NCI-H2227 (cell line): ENCODE measurements at regions not wholly inside any gene's neighbourhood (a gene's known extent, or its start where the extent isn't known, plus 50 kb on each side); places are given as distances from the start of the nearest gene placed in this dataset.

Experiments
- DNase-seq: peaks from one replicate; lab custom pipeline; 2025; ENCODE audit not compliant: unreplicated experiment; lab: John Stamatoyannopoulos, UW

GRCh38 chr7:125412890-125413665 is 483.5 kb upstream of the POT1 start:
- no peak for DNase-seq

GRCh38 chr7:125409921-125410320 is 480.3 kb upstream of the POT1 start:
- no peak for DNase-seq

DNA sequence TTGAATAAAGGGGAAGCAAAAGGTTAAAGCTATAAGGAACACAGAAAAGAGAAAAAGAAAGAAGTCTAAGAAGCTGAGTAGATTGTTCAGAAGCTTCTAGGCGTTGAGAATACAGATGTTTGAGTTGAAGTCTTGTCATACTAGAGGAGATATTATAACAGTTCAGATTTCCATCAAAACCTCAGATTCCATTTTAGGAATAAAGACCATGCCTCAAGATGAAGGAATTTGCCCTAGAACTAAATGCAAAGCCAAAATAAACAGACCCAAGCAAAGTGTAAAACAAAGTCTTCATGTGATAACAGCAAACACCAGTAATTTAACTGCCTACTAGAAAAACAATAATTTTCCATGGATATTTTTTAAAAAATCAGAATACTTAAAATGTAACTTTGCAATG is 476.5 kb upstream of the POT1 start:
- no peak for DNase-seq

DNA sequence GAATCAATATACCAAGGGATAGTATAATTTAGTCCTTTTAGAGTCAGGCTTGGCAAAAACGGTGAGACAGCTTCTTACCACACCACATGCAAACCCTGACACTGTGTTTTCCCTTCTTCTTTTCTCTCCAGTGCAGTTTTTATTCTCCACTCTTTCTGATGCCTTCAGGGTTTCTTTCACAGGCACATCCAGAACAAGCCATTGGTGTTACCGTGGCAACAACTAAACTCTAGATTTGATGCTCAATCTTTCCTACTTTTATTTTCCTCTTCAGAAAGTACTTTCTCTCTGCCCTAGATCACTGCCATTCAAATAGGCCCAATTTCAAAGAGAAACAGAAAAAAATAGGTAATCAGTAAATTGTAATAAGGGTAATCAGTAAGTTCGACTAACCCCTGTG is 469.8 kb upstream of the POT1 start:
- no peak for DNase-seq

GRCh38 chr7:125396466-125397151 is 467.0 kb upstream of the POT1 start:
- DNase-seq: no peak

DNA sequence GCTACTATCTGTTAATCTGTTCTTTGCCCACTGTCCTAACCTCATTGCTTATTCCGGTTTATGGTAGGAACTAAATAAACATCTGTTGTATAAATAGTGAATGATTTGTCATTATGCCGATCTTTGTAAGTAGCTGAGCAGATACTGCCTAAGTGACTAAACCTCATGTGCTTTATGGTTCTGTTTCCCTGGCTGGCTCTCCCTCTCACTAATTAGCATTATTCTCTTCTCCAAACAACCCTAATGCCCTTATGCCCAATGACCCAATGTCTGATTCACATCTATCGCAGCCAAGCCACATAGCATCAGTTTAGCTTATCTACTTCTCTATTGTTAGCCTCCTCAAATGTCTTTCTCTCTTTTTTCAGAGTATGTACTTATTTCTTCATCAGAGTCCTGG is 462.3 kb upstream of the POT1 start:
- DNase-seq: no peak

GRCh38 chr7:125390981-125391380 is 461.4 kb upstream of the POT1 start:
- DNase-seq: no peak

DNA sequence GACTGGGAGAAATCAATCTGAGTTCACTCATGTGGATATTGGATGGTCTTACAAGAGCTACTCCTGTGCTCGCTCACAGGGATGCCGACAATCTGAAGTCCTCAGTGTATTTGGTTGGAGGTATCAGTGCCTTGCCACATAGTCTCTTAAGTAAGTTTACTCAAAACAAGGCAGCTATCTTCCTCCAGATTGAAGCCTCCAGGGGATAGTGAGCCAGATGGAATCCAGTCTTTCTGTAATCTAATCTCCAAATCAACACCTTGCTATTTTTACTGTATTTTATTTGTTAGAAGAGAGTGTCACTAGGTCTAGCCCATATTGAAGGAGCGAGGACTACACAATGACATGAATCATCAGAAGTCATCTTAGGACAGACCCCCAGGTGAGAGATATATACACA is 456.6 kb upstream of the POT1 start:
- no peak for DNase-seq

DNA sequence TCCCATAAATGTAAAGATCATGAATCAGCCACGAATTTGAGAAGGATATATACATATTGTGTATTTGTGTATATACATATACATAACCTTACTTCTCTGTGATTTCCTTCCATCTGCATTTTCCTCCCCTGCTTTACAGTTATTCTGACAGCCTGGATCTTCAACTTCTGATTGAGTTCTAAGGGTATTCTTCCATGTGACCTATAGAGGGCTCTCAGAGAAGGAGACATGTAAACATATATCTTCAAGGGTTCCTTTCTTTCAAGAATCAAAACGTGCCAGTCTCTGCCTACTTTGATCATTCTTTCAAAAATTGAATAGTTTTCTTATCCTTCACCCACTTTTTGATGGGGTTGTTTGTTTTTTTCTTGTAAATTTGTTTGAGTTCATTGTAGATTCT is 453.7 kb upstream of the POT1 start:
- no peak for DNase-seq

GRCh38 chr7:125382401-125382800 is 452.8 kb upstream of the POT1 start:
- no peak for DNase-seq

DNA sequence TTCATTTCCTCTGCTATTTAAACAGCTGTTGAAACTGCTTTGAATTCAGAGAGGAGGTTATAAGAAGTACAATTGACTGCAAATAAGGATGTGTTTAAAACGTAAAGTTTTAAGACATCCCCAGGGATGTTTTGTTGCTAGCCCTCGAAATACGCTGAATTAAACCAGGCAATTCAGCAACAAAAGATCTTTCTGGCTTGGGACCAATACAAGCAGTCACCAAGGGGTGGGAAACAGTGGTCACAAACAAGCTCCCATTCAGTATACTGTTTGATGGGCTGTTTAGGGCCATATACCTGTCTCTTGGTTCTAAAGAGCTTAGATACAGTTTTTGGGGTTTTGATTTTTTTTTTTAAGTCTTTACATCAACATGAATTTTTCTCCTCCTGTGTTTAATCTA is 446.3 kb upstream of the POT1 start:
- no peak for DNase-seq

GRCh38 chr7:125370502-125370901 is 440.9 kb upstream of the POT1 start:
- DNase-seq: no peak

DNA sequence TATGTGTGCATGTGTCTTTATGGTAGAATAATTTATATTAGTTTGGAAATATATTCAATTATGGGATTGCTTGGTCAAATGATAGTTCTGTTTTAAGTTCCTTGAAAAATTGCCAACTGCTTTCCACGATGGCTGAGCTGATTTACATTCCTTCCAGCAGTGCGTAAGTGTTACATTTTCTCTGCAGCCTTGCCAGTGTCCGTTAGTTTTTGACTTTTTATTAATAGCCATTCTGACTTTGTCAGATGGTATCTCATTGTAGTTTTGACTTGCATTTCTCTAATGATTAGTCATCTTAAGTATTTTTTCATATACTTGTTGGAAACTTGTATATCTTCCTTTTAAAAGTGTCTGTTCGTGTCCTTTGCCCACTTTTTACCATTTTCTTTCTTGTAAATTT is 434.2 kb upstream of the POT1 start:
- DNase-seq: no peak

GRCh38 chr7:125358551-125359167 is 429.0 kb upstream of the POT1 start:
- no peak for DNase-seq

DNA sequence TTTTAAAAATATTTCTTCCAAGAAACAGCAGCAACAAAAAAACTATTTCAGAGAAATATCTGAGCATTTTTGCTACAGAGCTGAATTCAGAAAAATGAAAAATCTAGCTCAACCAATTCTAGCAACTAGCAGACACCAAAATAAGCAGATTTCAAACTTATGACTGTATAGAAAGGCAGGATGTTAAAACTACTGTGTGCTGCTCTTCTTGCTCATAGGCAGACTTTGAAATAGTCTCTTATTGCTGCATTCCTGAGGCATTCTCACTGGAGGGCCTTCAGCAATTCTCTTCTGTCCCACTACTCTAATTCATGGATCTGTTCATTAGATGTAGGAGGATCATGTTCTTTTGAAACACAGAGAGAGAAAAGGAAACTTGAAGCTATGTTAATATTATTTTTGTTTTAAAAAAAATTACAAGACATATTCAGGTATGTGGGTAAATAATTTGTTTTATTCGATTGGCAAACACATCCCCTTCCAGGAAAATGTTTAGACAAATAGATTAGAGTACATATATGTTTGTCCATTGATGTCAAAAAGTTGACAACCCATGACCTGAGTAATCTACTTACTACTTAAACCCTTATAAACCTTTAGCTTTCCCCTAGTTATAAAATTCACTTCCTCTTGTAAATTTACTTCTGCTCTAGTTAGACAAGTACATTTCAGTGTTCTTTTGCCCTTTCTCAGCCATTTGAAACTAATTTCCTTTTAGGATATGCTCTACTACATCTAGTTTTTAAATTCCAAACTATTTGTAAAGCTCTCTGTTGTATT is 428.2 kb upstream of the POT1 start:
- DNase-seq: no peak

DNA sequence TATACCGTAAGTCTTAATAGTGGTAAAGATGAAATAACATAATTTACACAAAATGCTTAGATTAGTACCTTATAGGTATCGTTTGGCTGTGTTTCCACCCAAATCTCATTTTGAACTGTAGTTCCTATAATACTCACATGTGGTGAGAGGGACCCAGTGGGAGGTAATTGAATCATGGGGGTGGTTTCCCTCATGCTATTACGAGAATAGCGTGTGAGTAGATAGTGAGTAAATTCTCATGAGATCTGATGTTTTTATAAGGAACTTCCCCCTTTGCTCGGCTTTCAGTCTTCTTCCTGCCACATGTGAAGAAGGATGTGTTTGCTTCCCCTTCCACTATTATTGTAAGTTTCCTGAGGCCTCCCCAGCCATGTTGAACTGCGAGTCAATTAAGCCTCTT is 426.3 kb upstream of the POT1 start:
- DNase-seq: no peak

DNA sequence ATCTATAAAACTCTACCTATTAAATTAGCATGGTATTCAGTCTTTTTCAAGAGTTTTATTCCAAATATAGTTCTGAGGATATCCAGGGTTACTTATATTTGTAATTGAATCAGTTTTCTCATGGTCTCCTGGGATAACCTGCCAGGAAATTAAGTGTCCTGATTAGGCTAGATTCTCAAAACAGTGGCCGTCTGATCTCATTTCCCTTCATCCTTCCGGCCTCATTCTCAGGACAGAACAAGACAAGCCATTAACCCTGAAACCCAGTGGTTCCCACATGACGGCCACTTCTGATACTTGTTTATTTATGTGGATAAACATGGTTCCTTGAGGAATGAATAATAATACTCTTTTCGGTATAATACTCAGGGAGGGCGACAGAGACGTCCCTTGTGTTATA is 417.6 kb upstream of the POT1 start:
- no peak for DNase-seq

- no peak for DNase-seq
Observed at GRCh38 chr7:125338110-125338509, 408.5 kb upstream of the POT1 start.

DNA sequence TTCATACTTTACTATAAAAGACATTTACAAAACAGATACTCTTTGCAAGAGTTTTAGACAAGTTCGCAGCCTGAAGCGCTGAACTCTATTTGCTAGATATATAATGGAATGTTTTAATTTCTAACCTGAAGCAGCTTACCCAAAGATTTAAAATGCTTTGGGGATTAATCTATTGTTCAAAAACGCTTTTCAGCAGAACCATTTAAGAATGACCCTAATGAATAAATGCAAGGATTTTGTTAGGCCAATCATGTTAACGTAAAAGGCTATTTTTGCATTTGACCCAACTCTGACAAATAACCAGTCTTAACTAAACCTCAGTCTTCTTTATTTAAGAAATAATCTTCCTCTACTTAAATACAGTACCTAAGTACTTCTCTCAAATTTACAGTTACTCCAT is 406.7 kb upstream of the POT1 start:
- DNase-seq: no peak

DNA sequence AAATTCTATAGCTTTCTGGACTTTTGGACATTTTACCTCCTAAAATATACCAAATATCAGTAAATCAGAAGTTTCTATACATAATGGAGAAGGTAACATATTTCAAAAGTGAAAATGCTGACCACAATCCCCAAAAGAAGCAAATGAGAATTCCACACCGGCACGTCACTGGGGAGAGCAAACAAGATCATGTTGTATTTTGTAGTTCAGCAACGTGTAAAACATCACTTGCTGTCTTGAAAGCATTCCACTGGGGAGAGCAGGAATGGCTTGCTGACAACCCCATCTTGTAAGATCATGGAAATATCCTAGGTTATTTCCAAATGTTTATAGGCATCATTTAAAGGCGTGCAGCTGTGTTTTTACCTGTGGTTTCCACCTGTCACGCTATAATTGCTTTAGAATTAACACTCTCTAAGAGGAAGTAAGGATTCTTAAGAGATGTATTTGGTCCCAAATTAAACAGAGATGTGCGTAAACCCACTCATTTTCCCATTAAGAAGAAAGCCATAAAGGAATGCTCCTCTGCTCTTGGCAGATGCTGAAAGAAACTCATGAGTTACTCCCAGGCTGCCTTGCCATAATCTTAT is 397.1 kb upstream of the POT1 start:
- DNase-seq: no peak

- DNase-seq: no peak
Observed at GRCh38 chr7:125316466-125316865, 386.8 kb upstream of the POT1 start.
